Sigmoid colon (tissue), 4 donors: ENCODE measurements at regions not wholly inside any gene's neighbourhood (a gene's known extent, or its start where the extent isn't known, plus 50 kb on each side); places are given as distances from the start of the nearest gene placed in this dataset.

Experiments used
- EP300 ChIP-seq, 4 donors: sonication (generic); formaldehyde crosslinking; IDR thresholded peaks; one replicate each; pipeline ENCODE4 v1.6.1; 2017; ENCODE audit warnings: antibody characterized with exemption in 4 of 4
- POLR2AphosphoS5 ChIP-seq, 4 donors: sonication (generic); formaldehyde crosslinking; IDR thresholded peaks; one replicate each; pipeline ENCODE4 v1.6.1; 2017; ENCODE audit warnings: antibody characterized with exemption in 4 of 4
- TF ChIP-seq, protein P1 (sequence below), 4 experiments: fragments of 450-650 bp in 3 of 4; fragments of 200-600 bp in 1 of 4; IDR thresholded peaks; one replicate each; pipeline ENCODE4 v1.5.1; 2016 to 2019; ENCODE audit warnings: antibody characterized with exemption in 4 of 4, mild to moderate bottlenecking in 3 of 4, moderate library complexity in 2 of 4

GRCh38 chr9:784916-785315 lies 56.6 kb upstream of the DMRT1 start:
- TF ChIP-seq, protein P1, sequence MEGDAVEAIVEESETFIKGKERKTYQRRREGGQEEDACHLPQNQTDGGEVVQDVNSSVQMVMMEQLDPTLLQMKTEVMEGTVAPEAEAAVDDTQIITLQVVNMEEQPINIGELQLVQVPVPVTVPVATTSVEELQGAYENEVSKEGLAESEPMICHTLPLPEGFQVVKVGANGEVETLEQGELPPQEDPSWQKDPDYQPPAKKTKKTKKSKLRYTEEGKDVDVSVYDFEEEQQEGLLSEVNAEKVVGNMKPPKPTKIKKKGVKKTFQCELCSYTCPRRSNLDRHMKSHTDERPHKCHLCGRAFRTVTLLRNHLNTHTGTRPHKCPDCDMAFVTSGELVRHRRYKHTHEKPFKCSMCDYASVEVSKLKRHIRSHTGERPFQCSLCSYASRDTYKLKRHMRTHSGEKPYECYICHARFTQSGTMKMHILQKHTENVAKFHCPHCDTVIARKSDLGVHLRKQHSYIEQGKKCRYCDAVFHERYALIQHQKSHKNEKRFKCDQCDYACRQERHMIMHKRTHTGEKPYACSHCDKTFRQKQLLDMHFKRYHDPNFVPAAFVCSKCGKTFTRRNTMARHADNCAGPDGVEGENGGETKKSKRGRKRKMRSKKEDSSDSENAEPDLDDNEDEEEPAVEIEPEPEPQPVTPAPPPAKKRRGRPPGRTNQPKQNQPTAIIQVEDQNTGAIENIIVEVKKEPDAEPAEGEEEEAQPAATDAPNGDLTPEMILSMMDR (IDR thresholded peaks at IDR 0.05): no peak
- TF ChIP-seq POLR2AphosphoS5 (IDR thresholded peaks at IDR 0.05) (no peak), EP300 (IDR thresholded peaks at IDR 0.05) (no peak)
